Erythroblast (primary cell): ENCODE measurements at regions not wholly inside any gene's neighbourhood (a gene's known extent, or its start where the extent isn't known, plus 50 kb on each side); places are given as distances from the start of the nearest gene placed in this dataset.

Source experiments
- DNase-seq, 2 experiments: peaks; one replicate each; lab custom pipeline; 2025; lab: John Stamatoyannopoulos, UW
- GATA1 ChIP-seq: IDR thresholded peaks from 2 replicates; pipeline ENCODE4 v1.6.1; 2011; ENCODE audit warnings: low read depth, mild to moderate bottlenecking, control low read depth, low read length, moderate library complexity
- POLR2A ChIP-seq: IDR thresholded peaks from 2 replicates; pipeline ENCODE4 v1.6.1; 2011; ENCODE audit warnings: mild to moderate bottlenecking, low read length

DNA sequence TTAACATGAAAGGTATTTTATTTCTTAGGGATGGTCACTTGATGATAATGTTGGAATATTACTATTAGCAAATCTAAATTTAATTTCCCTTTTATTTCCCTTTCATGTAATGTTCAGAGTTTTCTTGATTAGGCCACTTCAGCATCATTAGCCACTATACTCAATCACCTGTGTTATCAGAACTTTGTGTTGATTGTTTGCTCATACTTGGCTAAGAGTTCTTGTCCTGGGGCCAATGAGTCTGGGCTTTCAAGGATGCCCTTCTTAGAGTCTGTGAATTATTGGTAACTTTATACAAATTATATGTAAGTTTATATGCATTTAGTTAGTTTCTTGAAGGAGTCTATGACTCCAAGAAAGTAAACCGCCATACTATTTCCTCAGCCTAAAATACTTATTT, 408.0 kb upstream of the DDX18 start:
- TF ChIP-seq GATA1 (no peak), POLR2A (no peak)

DNA sequence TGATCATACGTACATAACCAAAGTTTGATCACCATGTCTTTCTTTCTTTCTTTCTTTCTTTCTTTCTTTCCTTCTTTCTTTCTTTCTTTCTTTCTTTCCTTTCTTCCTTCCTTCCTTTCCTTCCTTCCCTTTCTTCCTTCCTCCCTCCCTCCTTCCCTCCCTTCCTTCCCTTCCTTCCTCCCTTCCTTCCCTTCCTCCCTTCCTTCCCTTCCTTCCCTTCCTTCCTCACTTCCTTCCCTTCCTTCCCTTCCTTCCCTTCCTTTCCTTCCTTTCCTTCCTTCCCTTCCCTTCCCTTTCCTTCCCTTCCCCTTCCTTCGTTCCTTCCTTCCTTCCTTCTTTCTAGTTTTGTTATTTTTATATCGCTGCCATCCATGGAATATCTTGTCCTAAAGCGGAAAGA, 406.7 kb upstream of the DDX18 start:
- DNase-seq, result no peak

More for the DNA sequence above, 408.0 kb upstream of the DDX18 start:
- no peak for DNase-seq

DNA sequence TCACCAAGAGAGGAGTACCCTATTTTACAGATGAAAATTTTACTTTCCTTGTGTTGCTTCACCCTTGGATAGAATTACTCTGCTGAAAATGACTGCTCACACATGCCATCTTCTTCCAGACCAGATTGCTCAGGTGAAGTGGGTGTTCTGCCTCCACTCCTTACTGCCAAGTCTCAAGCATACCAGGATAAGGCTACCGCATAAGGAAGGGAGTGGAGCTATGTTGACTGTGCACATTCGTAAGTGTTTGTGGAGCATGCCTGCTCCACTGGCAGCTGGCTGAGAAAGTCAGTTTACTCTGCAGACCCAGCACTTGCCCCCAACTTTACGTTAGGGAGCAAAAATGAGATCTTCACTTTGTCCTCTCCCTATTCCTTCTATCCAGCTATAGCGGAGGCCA, 405.0 kb upstream of the DDX18 start:
- no peak for DNase-seq
- TF ChIP-seq GATA1 (no peak), POLR2A (no peak)

More for the DNA sequence above, 406.7 kb upstream of the DDX18 start:
- no peak for TF ChIP-seq GATA1
- TF ChIP-seq POLR2A, result no peak

DNA sequence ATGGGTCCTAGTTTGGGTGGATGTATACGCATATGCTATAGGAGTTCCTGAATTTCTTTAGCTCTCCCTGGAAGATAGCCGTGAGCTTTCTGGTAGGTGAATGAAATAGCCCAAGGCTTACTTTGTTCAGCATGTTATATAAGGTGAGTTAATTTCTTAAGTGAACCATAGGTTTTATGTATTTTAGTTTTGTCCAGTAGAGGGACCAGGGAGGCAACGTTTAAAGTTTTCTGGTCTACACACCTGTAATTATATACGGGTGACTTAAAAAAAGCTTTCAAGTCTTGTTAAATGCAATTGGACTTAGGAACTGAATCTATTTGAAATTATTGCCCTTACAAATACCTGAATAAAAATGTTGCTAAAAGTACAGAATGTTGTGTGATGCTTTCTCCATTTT, 402.5 kb upstream of the DDX18 start:
- no peak for DNase-seq
- TF ChIP-seq GATA1 (no peak), POLR2A (no peak)

DNA sequence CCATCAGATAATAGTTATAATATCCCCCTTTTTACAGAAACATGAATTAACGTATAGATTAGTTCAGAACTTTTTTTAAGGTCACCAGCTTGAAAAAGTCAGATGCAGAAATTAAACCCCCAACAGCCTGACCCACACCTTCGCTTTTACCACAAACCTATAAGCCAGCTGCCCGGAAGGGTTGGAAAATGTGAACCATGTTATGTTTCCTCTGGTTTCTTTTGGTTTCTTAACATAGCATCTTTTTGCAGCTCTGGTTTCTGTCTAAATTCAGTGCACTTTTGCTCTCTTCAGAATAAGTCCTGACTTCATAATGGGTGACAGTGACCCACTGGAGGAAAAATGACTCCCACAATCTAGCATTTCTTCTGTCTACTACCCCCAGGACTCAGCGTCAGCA, 381.7 kb upstream of the DDX18 start:
- TF ChIP-seq GATA1 (no peak), POLR2A (no peak)
- no peak for DNase-seq

DNA sequence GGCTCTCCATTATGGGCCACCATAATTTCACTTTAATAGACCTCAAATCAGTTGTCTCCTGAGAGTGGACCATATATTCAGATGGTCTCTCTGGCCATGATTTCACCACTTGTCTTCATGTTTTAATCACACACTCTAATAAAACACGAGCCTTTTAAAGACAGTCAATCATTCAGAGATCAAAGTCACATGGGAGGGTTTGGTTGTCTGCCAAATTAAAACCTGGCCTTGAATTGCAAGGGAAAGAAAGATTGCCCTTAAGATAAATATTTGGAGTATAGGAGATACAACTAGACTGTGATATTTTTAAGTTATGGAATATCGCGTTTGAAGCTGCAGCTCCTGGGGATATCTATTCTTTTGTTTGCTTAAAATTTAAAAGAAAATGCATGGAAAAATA, 377.8 kb upstream of the DDX18 start:
- no peak for DNase-seq
- TF ChIP-seq GATA1, result no peak

DNA sequence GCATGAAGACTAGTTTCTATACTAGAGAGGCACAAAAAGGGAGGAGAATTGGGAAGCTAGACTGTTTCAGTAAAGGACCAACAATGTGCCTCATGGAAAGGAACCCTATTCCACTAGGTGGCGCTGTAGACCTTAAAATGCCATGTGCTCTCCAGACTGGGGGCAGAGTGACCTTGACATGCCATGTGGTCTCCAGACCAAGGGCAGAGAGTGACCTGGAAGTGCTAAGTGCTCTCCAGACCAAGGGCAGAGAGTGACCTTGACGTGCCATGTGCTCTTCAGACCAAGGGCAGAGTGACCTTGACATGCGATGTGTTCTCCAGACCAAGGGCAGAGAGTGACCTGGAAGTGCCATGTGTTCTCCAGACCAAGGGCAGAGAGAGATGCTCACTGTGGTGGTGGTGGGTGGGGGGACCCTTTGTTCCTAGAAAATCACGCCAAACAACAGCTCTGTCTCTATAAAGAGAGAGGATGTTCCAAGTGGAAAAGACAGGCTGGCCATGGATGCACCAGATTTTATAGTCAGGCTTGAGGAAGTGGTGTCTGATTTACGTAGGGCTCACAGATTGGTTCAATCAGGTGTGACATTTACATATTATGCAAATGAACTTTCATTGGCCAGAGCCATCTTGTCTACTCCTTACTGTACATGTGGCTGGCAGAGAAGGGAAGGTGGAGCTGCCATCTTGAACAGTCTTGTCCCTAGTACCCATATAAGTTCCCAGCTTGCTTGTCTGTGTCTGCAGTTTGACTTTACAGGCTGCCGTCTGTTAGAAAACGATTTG, 344.0 kb upstream of the DDX18 start:
- TF ChIP-seq GATA1 (no peak), POLR2A (no peak)
- DNase-seq, result peak; percentile 48 to 68

DNA sequence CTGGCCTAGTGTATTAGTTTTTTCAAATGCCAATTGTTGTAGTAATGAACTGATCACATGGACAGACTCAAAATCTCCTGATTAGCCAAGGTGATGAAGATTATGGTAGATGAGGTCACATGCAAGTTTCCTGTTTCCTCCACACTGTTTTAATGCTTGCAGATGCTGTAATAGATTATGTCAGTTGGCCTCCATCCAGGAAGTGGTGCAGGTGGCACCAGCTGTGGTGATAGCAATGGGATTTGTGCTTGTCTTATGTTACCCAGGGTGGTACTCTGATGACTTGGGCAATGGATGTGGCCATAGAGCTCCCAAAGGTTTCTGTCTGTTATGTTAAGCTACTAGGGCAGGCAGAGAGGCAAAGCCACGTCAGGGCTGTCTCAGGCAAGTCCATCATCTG, 332.9 kb upstream of the DDX18 start:
- TF ChIP-seq POLR2A (no peak), GATA1 (no peak)
- DNase-seq, result no peak

DNA sequence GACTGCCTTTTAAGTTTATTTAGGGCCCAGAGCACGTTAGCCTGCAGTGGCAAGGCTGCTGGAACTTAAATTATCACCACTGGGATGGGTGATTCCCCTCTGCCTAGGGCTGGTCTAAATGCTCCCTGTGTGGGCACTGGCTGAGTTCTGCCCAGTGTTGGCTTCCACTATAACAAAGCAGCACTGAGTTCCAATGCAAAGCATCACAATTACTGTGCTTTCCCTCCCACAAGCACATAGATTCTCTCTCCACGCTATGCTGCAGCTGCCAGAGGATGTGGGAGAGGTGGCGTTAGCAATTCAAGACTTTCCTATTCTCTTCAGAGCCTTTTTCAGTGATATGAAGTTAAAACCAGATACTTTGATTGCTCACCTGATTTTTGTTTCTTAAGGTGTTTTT, 328.9 kb upstream of the DDX18 start:
- no peak for DNase-seq
- TF ChIP-seq POLR2A, result no peak
- TF ChIP-seq GATA1, result no peak

DNA sequence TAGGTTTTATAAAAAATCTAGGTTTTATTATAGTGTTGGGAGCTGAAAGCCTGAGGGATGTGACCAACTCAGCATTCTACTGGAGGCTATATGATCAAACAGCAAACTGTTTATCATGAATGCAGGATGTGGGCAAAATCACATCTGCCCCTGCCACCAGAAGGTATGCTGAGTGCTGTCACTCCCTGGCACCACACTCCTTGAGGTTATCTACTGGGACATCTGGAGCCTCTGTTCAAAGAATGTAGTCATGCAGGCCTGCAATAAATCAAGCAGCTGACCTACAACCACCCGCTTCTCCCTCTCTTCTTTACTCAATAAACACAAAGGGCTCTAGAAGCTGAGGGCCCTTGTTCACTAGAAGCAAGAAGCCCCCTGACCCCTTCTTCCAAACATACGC, 328.4 kb upstream of the DDX18 start:
- DNase-seq, result no peak
- TF ChIP-seq GATA1 (no peak), POLR2A (no peak)

DNA sequence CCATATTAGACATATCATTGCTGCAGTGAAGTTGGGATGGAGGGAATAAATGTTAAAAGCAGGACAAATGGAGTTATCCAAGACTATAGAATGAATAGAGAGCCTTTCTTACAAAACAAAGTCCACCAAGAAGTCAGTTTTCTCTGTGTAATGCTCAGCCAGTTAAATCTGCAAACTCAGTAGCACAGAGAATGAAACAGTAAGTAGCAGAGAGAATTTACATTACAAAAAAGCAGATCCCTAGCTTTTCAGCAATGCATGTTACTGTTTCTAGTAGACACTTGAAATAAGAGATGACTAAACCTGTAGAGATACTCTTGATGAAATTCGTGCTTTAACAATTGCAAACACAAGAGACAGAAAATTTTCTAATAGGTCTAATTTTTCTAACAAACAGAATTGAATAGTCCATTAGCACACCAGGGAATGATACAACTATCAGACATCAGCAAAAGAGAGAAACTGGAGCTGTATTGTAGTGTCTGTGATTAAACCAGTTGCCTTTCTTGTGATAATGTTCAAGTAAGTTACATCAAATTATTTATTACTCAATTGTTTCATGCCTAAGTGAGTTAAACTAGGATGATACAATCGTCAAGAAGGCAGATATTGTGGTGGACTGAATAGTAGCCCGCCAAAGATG, 322.2 kb upstream of the DDX18 start:
- DNase-seq, result no peak
- TF ChIP-seq POLR2A (no peak), GATA1 (no peak)

DNA sequence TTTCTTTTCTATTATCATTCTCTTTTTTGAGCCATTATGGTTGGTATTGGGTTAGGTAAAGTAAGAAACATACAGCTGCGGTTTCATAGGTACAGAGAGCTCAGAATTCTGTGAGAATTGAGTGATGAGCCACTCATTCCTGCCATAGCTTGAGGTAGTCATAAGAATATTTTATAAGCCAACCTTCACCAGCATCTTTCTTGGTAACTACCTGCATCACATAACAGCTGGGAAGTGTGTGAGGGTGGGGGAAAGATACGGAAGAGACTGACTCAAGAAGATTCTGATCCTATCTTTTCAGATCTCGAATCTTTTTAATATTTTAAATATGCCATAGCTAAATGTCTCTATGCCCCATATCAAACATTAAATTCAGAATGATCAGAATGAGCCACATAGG, 313.8 kb upstream of the DDX18 start:
- TF ChIP-seq GATA1 (no peak), POLR2A (no peak)
- DNase-seq, result no peak

DNA sequence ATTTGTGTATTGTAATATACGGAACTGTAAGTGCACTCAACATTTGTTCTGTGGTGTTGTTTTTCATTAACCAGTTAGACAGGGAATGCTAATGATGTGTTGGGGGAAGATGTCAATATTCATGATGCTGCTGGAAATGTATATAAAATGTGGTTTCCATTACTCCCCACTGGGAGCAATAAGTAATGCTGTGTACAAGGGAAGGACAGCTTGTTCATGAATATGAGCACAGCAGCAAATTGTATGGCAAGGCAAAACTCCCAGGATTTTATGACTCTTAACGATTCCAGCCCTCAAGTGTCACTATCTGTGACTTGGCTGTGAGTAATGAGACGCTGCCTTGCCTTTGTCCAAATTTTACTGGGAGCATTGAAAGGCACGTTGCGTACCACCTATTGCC, 312.4 kb upstream of the DDX18 start:
- no peak for DNase-seq
- TF ChIP-seq POLR2A, result no peak
- TF ChIP-seq GATA1, result no peak

DNA sequence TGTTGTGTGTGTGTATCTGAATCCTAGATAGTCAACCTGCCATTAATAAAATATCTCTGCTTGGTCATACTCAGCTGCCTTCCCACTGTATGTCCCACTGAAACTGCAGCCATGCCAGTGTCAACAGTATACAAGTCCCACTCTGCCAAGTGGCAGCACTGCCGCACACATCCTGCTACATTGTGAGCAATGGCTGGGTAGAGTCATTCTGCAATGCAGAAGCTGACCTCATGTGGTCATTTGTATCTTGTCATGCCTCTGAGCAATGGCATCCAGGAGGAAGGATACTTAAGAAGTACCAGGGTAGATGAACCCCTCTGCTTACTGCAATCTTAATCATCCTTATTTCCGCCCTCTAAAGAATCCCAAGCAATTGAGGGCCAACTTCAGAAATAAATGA, 302.2 kb upstream of the DDX18 start:
- no peak for TF ChIP-seq POLR2A
- TF ChIP-seq GATA1, result no peak
- DNase-seq, result no peak

DNA sequence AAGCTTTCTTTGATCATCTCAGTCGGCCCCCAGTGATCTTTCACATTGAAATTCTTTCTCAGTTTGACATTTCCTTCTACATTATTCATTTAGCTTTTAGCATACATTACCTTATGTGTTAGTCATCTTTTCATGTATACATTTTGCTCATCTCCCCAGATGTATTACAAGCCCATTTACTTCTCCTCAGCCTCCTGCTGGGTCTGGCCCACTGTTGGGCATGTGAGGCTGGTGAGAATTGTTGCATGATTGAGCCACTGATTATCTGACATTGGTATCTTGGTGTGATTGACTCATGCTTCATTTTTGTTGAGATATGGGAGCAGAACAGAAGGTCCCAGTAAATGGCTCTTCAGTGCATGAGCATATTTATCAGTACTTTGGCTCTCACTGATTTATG, 300.1 kb upstream of the DDX18 start:
- no peak for DNase-seq
- TF ChIP-seq POLR2A, result no peak
- TF ChIP-seq GATA1, result no peak
